AML-193 (cell line): ENCODE measurements at regions not wholly inside any gene's neighbourhood (a gene's known extent, or its start where the extent isn't known, plus 50 kb on each side); places are given as distances from the start of the nearest gene placed in this dataset.
A peak's percentile ranks its signal among the peaks of the same experiment; 100 is the strongest.

Source experiments
- DNase-seq, 2 experiments: peaks; one replicate each; lab custom pipeline; 2025; lab: John Stamatoyannopoulos, UW

DNA sequence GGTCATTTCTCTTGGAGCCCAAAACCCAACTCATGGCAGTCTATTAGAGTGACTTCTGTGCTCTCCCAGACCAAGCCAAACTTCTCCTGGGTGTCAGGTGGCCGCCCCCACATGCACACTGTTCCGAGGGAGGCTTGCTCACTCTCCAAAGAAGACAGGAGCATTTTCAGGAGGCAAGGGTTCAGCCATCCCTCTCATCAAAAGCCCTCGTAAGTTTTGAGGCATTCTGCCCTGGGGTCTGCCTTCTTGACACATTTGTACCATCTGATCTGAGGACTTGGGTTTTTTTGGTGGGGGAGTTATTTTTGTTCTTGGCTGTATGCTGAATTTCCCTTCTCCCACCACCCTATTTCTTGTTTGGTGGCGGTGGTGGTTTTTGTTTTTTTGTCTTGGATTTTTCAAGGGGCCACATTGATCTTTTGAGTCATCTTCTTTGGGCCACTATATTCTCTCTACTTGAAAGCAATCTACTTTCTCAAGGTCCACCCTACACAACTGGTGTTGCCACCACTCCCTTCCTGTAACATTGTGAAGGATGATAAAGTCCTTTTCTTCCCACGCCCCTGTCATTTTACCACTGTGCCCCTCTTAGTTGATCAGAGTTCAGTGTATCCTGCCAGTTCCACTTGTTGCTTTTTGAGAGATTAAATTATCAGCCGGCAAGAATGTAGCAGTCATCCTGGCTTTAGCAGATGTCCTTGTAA, 255.8 kb downstream of the CYP26B1 start:
- no peak for DNase-seq

DNA sequence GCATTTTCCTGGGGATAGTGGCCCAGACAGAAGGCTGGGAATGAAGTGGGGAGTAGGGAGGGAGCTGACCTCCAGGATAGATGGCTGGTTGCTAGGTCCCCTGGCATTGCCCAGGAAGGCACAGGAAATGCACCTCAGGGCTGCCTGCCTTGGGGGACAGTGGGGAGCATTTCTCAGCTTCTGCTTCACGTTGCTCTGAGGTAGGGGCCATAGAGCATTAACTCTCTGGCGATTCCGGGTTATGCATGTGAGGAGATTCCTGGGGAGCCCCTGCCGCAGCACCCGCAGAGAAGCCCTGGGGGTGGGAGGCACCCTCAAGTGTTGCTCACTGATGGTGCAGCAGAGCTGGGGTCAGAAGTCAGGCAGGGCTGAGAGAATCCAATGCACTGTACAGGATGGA, 256.5 kb downstream of the CYP26B1 start:
- DNase-seq: no peak

DNA sequence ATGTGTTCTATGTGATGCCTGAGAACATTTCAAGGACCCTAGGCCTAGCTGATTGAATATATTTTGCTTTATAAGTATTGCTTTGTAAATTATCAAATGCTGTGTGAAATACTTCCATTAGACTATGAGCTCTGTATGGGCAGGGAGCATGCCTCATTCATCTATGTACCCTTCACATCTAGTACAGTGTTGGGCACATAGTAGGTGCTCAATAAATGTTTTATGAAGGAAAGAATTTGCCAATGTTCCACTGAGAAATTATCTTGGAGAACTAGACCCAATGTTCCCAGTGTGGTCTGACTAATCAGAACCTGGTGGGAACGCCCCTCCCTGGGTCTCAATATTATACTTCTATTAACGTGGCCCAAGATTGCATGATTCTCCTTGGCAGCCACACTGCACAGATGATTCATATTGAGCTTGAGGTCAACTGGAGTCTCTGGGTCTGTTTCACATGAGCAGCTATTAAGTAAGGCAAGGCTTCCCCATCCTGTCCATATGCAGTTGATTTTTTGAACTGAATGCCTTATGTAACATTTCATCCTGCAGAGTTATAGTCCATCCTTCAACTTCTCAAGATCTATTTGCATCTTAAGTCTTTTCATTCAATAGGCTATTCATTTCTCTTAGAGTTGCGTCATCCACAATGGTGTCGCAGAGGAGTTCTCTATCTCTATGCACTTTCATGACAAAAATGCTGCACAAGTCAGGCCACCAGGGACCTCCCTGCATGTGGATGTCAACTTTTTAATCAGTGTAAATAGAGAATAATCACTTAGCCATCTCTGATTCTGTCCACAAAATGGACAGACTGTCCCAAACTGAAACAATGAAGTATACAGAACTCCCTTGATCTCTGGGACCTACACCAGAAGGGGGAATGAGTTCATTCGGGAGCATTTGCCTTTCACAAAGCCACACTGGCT, 257.6 kb downstream of the CYP26B1 start:
- DNase-seq: no peak

DNA sequence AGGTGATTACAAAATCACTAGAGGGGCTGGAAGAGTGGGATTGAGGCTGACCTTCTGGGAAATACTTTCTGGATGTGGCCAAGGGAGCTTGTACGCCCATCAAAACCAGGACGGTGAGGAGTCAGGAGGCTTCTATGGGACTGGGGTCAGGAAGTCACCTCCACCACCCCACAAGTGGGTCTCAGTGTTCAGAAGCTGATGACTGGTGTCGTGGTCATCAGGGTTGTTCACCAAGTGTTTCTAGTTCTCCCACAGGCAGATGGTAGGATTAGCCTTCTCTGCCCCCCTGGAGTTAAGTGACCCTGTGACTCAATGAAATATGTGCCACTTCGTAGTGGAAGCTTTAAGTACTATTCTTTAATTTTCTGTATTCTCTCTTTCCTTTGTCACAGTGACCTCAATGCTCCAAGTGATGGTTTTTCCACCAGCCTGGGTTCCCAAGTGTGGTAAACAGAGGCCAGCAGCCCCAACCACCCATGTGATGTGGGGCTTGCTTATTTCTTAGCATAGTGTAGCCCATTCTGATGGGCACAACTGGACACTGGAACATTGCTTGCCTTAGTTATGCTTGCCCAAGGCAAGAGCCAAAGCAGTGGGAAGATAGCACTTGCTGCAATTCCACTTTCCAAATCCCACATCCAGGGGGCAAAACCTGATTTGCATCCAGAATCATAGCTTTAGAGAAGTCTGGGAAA, 258.8 kb downstream of the CYP26B1 start:
- DNase-seq: no peak

DNA sequence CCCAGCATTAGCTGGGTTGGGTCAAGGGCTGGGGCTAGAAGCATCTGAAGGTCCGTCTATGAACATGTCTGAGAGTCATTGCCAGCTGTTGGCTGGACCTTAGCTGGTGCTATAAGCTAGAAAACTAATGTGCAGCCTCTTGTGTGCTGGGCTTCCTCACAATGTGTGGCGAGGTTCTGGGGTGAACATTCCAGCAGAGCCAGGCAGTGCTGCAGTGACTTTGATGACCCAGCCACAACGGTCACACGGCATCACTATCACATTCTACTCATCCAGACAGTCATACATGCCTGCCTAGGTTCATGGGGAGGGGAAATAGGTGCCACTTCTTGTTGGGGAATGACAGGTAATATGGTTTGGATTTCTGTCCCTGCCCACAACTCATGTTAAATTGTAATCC, 260.5 kb downstream of the CYP26B1 start:
- DNase-seq: no peak

DNA sequence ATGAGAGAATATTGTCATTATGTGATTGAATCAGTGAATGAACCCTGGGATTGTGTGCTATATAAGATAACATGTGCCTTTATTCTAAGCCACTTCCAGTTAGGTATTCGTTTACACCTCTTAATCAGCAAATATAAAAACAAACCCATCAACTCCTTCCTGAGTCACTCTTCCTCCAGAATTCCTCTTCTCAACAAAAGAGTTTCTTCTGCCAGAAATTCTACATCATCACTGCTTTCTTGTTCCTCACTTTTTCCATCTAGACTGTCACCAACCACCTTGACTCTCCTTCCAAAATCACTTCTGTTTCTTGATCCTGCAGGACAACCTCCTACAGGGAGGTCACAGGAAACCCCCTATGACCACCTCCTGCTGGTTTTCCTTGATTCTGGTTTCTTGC, 261.4 kb downstream of the CYP26B1 start:
- no peak for DNase-seq

DNA sequence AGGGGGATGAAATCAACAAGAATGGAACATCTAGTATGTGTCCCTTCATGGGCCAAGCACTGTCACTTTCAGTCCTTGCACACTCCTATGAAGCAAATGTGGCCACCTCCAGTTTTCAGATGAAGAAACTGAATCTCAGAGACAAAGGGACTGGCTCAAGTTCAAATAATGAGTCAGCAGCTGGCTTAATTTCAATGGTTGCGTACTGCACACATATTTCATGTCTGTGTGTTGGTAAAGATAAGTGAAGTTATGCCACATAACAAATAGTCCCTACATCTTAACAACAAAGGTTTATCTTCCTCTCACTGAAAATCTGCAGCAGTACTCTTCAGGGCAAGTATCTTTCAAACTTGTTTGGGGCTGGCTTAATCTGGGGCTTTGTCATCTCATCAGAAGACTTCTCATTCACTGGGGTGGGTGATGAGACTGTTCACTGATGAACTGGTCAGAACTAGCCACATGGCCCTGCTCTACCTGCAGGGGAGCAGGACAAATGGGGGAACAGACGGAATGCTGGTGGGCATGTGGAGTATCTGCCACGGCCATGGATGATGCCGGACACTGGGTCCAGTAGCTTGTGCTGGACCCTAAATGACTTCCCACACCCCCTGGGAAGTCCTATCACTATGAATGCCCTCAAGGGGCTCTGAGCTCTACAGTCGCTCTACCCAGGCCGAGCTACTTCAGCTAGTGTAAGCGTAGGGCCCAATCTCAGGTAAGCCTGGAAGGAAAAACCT, 263.2 kb downstream of the CYP26B1 start:
- DNase-seq: peak in 1 of 2 experiments; percentile 15

DNA sequence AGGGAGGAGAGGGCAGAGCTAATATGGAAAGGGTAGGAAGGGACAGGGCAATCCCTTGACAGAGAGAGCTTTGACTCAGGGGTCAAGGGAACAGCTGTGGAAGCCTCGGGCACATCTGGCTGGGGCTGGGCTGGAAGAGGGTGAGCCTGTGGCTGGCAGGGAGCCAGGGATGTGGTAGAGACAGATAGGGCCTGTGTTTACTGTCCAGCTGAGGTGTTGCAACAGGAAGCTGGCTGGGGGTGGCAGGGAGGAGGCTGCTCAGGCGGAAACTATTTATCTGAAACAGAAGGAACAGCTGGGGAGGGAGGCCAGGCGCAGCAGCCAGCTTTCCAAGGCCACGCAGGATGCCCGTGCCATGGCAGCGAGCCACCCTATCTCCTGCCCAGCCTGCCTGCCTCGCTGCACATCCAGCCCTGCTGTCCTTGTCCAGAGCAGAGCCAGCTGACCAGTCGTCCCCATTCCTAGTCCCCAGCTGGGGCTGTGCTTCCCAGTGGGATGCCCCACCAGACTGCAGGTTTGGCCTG, 264.7 kb downstream of the CYP26B1 start:
- peak; percentile 22 to 23 for DNase-seq

DNA sequence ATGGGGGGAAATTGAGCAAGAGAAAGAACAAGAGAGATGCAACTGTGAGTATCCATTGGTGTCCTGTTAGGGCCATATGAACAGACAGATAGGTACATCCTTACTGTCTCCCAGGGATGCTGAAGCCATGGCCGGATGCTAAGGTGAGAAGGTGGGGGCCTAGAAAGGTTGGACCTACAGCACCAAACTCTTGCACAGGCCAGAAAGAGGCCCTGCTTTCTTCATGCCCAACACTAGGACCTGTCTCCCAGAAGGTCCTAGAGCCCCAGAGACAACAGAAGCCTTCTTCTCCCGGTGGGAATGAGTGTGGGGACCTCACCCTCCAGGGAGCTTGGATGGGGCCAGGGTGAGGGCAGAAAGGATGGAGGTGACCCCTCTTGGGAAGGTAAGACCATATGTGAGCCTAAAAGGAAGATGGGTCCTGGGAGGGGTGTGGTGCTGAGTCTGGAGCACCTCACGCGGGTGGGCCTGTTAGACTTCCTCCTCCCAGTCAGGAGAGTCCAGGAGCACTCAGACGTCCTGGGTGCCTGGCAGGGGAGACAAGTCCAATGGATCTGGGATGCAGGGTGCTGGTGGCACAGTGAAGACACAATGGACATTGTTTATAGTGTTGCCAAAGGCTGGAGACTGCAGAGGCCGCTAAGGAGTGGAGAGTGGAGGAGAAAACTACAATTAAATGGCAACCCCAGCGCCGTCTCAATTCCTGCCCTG, 265.3 kb downstream of the CYP26B1 start:
- DNase-seq: no peak

DNA sequence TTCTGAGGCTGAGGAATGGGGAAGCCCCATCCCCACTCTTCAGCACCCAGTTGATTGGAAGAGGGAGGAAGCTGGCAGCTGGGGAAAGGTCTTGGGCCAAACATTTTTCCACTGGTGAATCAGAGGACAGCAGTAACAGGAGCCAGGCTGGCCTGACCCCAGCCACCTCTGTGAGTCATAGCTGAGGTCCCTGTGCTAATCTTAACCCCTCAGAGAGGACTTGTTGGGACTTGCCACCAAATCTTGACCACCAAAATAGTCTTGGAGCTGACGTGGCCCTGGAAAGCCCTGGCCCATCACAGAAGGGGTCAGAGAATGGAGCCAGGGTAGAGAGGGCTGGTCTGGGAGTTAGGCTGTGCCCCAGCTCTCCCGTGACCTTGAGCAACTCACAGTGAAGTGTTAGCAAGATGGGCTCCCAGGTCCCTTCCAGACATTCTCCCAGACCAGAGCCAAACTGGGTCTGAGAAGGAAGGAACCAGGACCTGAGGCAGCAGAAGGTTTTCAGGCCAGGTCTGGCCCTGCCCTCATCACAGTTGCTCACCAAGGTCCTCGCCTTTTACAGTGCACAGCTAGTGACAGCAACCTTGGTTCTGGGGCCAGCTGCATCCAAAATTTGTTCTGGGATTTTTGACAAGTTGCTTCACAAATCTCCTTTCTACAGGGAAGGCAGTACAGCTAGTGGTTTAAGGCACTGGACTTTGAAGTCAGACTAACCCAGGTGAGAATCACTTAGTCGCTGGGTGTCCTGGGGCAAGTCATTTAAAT, 266.6 kb downstream of the CYP26B1 start:
- no peak for DNase-seq

DNA sequence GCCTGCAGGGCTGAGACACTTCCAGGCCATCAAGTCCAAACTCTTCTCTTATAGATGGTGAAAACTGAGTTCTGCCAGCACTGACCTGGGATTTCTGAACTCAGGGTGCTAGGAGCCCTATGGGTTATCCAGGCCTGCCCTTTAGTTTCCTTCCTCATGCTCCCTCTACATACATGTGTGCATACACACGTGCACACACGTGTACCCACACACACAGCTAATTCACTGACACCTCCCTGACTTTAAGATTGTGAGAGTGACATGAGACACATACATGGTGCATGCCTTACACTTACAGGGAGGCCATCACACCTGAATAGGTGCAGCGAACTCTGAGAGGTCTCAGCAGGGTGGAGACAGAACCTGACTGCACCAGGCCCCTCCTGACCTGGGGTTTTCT, 267.4 kb downstream of the CYP26B1 start:
- DNase-seq: no peak

DNA sequence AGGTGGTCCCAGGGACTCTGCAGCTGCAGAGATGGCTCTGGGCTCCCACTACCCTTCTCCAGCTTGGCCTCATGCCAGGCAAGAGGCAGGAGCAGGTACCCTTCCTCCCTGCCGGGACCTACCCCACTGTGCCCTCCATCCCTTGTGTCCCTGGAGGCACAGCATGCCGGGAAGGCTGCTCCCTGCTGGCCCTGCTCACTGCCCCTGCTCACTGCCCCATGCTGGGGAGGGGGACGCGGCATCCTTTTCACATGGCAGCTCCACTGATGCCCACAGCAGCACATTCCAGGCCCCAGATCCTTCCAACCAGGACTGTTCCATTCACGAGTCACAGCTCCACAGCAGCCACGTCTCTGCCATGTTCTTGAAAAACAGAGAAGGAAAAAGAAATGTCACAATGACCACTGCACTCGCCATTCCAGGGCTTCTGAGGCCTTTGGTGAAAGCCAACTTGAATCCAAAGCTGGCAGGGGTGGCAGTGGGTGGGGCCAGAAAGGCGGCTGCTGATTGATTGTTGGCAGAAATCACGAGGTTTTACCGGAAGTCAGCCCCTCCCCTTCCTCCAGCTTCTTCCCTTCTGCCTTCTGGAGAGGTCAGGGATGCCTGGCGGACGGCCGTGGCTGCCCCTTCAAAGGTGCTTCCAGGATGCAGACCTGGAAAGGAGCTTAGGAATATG, 268.0 kb downstream of the CYP26B1 start:
- DNase-seq: no peak

DNA sequence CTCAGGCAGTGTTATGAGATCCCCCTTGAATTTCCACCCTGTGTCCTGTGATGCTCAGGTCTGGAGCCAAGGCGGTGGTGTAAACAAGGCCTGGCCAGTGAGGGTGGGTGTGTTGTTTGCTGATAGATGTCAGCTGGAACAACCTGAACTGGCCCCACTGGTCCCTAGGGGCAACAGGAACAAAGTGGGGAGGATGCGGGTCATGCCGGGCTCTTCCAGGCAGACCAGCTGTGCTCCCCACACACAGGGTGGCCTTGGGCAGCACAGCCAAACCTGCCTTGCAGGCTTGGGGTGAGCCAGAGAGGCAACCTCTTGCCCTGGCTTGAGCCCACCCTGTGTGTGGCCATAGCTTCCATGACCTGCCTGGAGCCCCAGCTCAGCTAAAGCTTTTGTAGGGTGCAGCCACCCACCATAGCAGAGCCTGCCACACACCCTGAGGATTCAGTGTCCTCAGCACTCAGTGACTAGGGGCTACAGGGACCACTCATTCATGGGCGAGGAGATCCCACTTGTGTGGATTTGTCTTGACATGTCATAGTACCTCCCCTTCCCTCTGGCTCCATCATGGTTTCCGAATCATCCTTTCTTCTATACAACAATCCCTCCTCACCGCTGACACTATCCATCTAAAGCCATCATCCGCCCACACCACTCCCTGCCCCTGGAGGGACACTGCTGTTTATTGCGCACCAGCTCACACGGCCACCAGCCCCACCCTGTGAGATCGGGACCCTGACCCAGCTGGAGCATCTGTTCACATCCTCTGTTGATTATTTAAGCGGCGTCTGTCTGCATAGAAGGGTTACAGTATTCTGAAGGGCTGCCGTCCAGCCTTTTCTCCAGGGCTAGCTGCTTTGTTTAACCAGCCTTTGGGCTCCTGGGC, 268.8 kb downstream of the CYP26B1 start:
- DNase-seq: no peak

DNA sequence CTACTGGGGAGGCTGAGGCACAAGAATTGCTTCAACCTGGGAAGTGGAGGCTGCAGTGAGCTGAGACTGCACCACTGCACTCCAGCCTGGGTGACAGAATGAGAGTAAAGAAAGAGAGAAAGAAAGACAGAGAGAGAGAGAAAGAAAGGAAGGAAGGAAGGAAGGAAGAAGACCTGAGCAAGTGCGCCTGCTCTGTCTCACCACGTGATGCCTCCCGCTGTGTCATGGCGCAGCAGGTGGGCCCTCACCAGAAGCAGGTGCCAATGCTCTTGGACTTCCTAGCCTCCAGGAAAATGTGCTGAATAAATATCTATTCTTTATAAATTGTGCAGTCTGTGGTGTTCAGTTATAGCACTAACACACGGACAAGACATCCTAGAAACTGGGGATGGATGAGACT, 270.0 kb downstream of the CYP26B1 start:
- no peak for DNase-seq

DNA sequence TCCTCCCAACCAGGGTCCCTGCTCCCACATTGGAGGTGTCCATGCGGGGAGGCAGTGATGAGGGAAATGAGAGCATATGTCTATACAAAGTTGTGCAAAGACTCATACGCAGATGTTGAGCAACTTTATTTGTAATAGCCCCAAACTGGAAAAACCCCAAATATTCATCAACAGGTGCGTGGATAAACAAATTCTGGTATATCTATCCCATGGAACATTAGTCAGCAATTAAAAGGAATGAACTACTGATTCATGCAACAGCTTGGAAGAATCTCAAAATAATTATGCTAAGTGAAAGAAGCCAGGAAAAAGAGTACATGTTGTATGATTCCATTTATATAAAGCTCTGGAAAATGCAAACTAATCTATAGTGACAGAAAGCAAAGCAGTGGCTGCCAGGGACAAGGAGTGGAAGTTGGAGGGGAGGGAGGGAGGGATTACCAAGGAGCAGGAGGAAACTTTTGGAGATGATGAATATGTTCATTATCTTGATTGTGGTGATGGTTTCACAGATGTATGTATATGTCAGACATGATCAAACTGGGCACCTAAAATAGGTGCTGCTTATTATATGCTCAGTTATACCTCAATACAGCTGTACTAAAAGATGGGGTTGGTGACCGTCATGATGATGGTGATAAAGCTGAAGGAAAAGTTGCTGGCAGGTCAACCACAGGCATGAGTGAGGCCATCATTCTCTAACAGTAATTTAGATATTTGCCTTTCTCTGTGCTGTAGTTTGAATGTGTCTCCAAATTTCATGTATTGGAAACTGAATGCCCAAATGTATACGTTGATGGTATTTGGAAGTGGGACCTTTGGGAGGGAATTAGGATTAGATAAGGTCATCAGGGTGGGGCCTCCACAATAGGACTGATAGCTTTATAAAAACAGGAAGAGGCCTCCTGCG, 270.9 kb downstream of the CYP26B1 start:
- no peak for DNase-seq

DNA sequence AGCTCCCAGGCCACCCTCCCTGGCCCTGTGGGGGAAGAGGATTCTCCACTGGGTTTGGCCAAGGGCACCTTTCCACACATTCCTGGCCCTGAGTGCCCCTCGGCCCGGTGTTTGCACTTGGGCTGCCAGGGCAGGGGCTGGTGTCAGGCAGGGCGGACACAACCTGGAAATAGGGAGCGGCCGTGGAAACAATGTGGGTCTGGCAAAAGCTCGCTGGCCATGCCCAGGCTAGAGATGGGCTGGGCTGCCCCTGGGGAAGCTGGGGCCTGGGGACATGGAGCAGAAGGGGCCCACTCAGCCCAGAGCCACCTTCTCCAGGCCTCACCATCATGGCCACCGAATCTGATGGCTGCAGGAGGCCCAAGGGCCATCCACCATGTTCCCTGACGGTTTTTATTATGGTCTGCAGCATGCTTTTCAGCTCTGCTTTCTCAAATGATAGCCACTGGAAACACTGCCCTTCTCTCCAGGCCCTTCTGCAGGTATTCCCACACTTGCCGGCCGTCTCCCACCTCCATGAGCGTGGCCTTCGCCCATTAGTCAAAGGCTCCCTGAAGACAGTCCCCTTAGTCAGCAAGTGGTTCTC, 275.1 kb downstream of the CYP26B1 start:
- no peak for DNase-seq

DNA sequence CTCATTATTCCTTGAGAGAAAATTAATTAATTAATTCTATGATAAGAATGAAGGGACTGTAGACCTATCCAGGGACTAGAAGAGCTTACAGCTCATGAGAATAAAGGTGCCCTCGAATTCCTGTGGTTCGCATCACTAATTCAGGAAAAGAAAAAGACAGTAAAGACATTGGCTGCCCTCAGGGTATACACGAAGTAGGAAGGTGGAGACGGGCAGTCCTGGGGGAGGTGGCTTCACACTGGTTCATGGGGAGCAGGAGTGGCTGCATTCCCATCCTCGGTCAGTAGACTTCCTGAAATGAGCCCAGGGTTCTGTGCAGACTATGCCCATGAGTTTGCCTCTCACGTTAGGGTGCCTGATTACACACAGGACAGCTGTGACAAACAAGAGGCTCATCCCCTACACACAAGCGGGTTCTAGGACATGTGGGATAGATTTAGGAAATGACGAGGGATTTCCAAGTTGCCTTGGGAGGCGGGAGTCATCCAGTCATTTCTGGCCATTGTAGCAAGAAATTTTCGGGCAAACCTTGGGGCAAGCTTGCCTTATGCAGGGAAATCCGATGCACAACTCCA, 282.2 kb downstream of the CYP26B1 start:
- no peak for DNase-seq
